ENCODE measurements at regions not wholly inside any gene's neighbourhood (a gene's known extent, or its start where the extent isn't known, plus 50 kb on each side); places are given as distances from the start of the nearest gene placed in this dataset.

DNA sequence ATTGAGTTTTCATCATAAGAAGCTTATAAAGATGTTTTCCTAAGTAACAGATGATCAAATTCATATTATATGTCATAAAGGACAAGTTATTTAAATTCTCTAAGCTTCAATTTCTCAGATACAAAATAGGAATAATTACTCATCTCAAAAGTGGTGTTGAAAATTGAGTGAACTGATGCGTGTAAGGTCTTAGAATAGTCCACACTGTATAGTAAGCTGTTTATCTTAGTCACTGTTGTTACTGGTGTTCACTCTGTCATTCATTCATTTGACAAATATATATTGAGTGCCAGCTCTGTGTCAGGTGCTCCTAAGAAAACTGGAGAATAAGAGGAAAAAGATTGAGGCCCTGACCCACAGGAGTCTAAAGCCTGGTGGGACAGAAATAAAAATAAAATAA, 186.3 kb upstream of the BRINP3 start:
- DNase-seq = no peak
- WGBS (ENCODE audit: insufficient coverage) = no CpG with 5 or more reads among the region's 1 CpG
- Histone ChIP-seq H3K9me3 (ENCODE audit: control extremely low read depth in 1 of 5, control insufficient read depth in 4 of 5, insufficient read depth in 2 of 5, low read depth in 1 of 5, low read length in 4 of 5) (peaks cover 0 to 2% (median 0%) of the 10 kb centered on the region in 5 experiments), H3K4me1 (ENCODE audit: control extremely low read depth in 1 of 4, control insufficient read depth in 4 of 4, insufficient read depth in 4 of 4, low read length in 3 of 4) (no peaks in the 10 kb centered on the region), H3K36me3 (ENCODE audit: control insufficient read depth in 4 of 4, insufficient read depth in 4 of 4, low read length in 3 of 4) (no peaks in the 10 kb centered on the region), H3K27ac (ENCODE audit: insufficient read depth in 1 of 2, low read depth in 1 of 2, low read length in 2 of 2, poor library complexity in 1 of 2, severe bottlenecking in 2 of 2) (no peak overlapping the region), H3K4me3 (ENCODE audit: control insufficient read depth in 1 of 7, extremely low read depth in 1 of 7, insufficient read depth in 4 of 7, low read depth in 2 of 7, low read length in 6 of 7) (no peak overlapping the region), H3K27me3 (replicated peaks in 2 of 5; ENCODE audit: control insufficient read depth in 4 of 5, insufficient read depth in 5 of 5, low read length in 4 of 5) (no peaks in the 10 kb centered on the region)
- POLR2A ChIA-PET = no interaction called here
- CTCF ChIA-PET = no interaction called here

GRCh38 chr1:190665045-190665444, 187.4 kb upstream of the BRINP3 start:
- CTCF ChIA-PET = no interaction called here
- DNase-seq = no peak
- Histone ChIP-seq H3K9me3 (ENCODE audit: control extremely low read depth in 1 of 5, control insufficient read depth in 4 of 5, insufficient read depth in 2 of 5, low read depth in 1 of 5, low read length in 4 of 5) (peaks cover 0 to 2% (median 0%) of the 10 kb centered on the region in 5 experiments), H3K4me1 (ENCODE audit: control extremely low read depth in 1 of 4, control insufficient read depth in 4 of 4, insufficient read depth in 4 of 4, low read length in 3 of 4) (no peaks in the 10 kb centered on the region), H3K4me3 (ENCODE audit: control insufficient read depth in 1 of 7, extremely low read depth in 1 of 7, insufficient read depth in 4 of 7, low read depth in 2 of 7, low read length in 6 of 7) (no peak overlapping the region), H3K36me3 (ENCODE audit: control insufficient read depth in 4 of 4, insufficient read depth in 4 of 4, low read length in 3 of 4) (no peaks in the 10 kb centered on the region), H3K27me3 (replicated peaks in 2 of 5; ENCODE audit: control insufficient read depth in 4 of 5, insufficient read depth in 5 of 5, low read length in 4 of 5) (no peaks in the 10 kb centered on the region), H3K27ac (ENCODE audit: insufficient read depth in 1 of 2, low read depth in 1 of 2, low read length in 2 of 2, poor library complexity in 1 of 2, severe bottlenecking in 2 of 2) (no peak overlapping the region)
- POLR2A ChIA-PET = no interaction called here

DNA sequence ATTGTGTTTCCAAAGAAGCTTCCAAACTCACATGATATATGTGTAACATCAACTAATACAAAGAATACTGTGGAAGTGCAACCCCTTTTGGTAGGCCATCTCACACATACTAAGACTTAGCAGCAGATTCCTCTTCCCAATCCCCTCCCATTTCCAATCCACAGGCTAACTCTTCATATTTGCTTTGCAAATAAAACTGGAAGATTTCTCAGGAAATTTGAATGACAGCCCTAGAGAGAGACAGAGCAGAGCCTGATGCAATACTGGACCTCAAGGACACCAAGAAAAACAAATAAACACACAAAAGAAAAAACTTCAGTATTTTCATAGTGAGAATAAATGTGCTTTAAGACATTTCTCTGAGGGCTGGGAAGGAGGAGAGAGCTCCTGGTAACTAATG, 190.2 kb upstream of the BRINP3 start:
- POLR2A ChIA-PET = no interaction called here
- H3K27ac ChIP-seq (ENCODE audit: insufficient read depth in 1 of 2, low read depth in 1 of 2, low read length in 2 of 2, poor library complexity in 1 of 2, severe bottlenecking in 2 of 2) = no peak overlapping the region
- H3K4me1 ChIP-seq (ENCODE audit: control extremely low read depth in 1 of 4, control insufficient read depth in 4 of 4, insufficient read depth in 4 of 4, low read length in 3 of 4) = no peaks in the 10 kb centered on the region
- no peak overlapping the region for H3K4me3 ChIP-seq (ENCODE audit: control insufficient read depth in 1 of 7, extremely low read depth in 1 of 7, insufficient read depth in 4 of 7, low read depth in 2 of 7, low read length in 6 of 7)
- no peak for DNase-seq
- H3K9me3 ChIP-seq (ENCODE audit: control extremely low read depth in 1 of 5, control insufficient read depth in 4 of 5, insufficient read depth in 2 of 5, low read depth in 1 of 5, low read length in 4 of 5) = no peaks in the 10 kb centered on the region
- H3K36me3 ChIP-seq (ENCODE audit: control insufficient read depth in 4 of 4, insufficient read depth in 4 of 4, low read length in 3 of 4) = no peaks in the 10 kb centered on the region
- CTCF ChIA-PET = no interaction called here
- no peaks in the 10 kb centered on the region for H3K27me3 ChIP-seq (replicated peaks in 2 of 5; ENCODE audit: control insufficient read depth in 4 of 5, insufficient read depth in 5 of 5, low read length in 4 of 5)

GRCh38 chr1:190679044-190679443, 201.4 kb upstream of the BRINP3 start:
- CTCF ChIA-PET = no interaction called here
- WGBS (ENCODE audit: insufficient coverage) = 88% methylated on average over 3 of the region's 4 CpGs
- POLR2A ChIA-PET = no interaction called here

DNA sequence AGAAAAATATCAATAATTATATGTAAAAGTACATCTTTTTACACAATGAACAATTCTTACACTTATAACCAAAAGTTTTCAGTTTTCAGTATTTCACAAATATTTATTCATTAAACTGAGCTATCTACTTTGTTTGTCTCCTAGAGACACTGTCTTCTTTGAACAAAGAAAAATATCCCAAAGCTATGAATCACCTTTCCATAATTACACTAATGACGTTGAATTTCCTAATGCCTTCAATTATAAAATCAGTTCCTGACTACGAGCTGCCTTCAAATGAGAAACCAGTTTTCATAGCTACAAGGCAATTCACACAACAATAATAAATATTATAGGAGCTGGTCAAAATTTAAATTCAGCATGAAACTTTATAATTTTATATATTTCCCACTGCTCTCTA, 201.8 kb upstream of the BRINP3 start:
- ChIA-PET CTCF (no interaction called here), POLR2A (no interaction called here)

More at GRCh38 chr1:190679044-190679443, 201.4 kb upstream of the BRINP3 start:
- H3K4me3 ChIP-seq (ENCODE audit: control insufficient read depth in 1 of 7, extremely low read depth in 1 of 7, insufficient read depth in 4 of 7, low read depth in 2 of 7, low read length in 6 of 7) = no peak overlapping the region
- no peaks in the 10 kb centered on the region for H3K4me1 ChIP-seq (ENCODE audit: control extremely low read depth in 1 of 4, control insufficient read depth in 4 of 4, insufficient read depth in 4 of 4, low read length in 3 of 4)
- H3K36me3 ChIP-seq (ENCODE audit: control insufficient read depth in 4 of 4, insufficient read depth in 4 of 4, low read length in 3 of 4) = no peaks in the 10 kb centered on the region
- peaks cover 0 to 4% (median 0%) of the 10 kb centered on the region in 5 experiments for H3K9me3 ChIP-seq (ENCODE audit: control extremely low read depth in 1 of 5, control insufficient read depth in 4 of 5, insufficient read depth in 2 of 5, low read depth in 1 of 5, low read length in 4 of 5)
- H3K27ac ChIP-seq (ENCODE audit: insufficient read depth in 1 of 2, low read depth in 1 of 2, low read length in 2 of 2, poor library complexity in 1 of 2, severe bottlenecking in 2 of 2) = no peak overlapping the region
- DNase-seq = no peak
- no peaks in the 10 kb centered on the region for H3K27me3 ChIP-seq (replicated peaks in 2 of 5; ENCODE audit: control insufficient read depth in 4 of 5, insufficient read depth in 5 of 5, low read length in 4 of 5)

GRCh38 chr1:190679983-190680382, 202.3 kb upstream of the BRINP3 start:
- 100% methylated on average over 2 of the region's 4 CpGs for WGBS (ENCODE audit: insufficient coverage)
- no peak overlapping the region for H3K4me3 ChIP-seq (ENCODE audit: control insufficient read depth in 1 of 7, extremely low read depth in 1 of 7, insufficient read depth in 4 of 7, low read depth in 2 of 7, low read length in 6 of 7)
- no peak for DNase-seq
- H3K36me3 ChIP-seq (ENCODE audit: control insufficient read depth in 4 of 4, insufficient read depth in 4 of 4, low read length in 3 of 4) = no peaks in the 10 kb centered on the region
- H3K4me1 ChIP-seq (ENCODE audit: control extremely low read depth in 1 of 4, control insufficient read depth in 4 of 4, insufficient read depth in 4 of 4, low read length in 3 of 4) = no peaks in the 10 kb centered on the region
- H3K27ac ChIP-seq (ENCODE audit: insufficient read depth in 1 of 2, low read depth in 1 of 2, low read length in 2 of 2, poor library complexity in 1 of 2, severe bottlenecking in 2 of 2) = no peak overlapping the region
- ChIA-PET CTCF (no interaction called here), POLR2A (no interaction called here)
- H3K9me3 ChIP-seq (ENCODE audit: control extremely low read depth in 1 of 5, control insufficient read depth in 4 of 5, insufficient read depth in 2 of 5, low read depth in 1 of 5, low read length in 4 of 5) = no peaks in the 10 kb centered on the region
- no peaks in the 10 kb centered on the region for H3K27me3 ChIP-seq (replicated peaks in 2 of 5; ENCODE audit: control insufficient read depth in 4 of 5, insufficient read depth in 5 of 5, low read length in 4 of 5)

More for the DNA sequence above, 201.8 kb upstream of the BRINP3 start:
- Histone ChIP-seq H3K27ac (ENCODE audit: insufficient read depth in 1 of 2, low read depth in 1 of 2, low read length in 2 of 2, poor library complexity in 1 of 2, severe bottlenecking in 2 of 2) (no peak overlapping the region), H3K36me3 (ENCODE audit: control insufficient read depth in 4 of 4, insufficient read depth in 4 of 4, low read length in 3 of 4) (no peaks in the 10 kb centered on the region), H3K4me3 (ENCODE audit: control insufficient read depth in 1 of 7, extremely low read depth in 1 of 7, insufficient read depth in 4 of 7, low read depth in 2 of 7, low read length in 6 of 7) (no peak overlapping the region), H3K9me3 (ENCODE audit: control extremely low read depth in 1 of 5, control insufficient read depth in 4 of 5, insufficient read depth in 2 of 5, low read depth in 1 of 5, low read length in 4 of 5) (peaks cover 0 to under 1% (median 0%) of the 10 kb centered on the region in 5 experiments), H3K4me1 (ENCODE audit: control extremely low read depth in 1 of 4, control insufficient read depth in 4 of 4, insufficient read depth in 4 of 4, low read length in 3 of 4) (no peaks in the 10 kb centered on the region), H3K27me3 (replicated peaks in 2 of 5; ENCODE audit: control insufficient read depth in 4 of 5, insufficient read depth in 5 of 5, low read length in 4 of 5) (no peaks in the 10 kb centered on the region)
- no CpG with 5 or more reads among the region's 2 CpGs for WGBS (ENCODE audit: insufficient coverage)
- no peak for DNase-seq

DNA sequence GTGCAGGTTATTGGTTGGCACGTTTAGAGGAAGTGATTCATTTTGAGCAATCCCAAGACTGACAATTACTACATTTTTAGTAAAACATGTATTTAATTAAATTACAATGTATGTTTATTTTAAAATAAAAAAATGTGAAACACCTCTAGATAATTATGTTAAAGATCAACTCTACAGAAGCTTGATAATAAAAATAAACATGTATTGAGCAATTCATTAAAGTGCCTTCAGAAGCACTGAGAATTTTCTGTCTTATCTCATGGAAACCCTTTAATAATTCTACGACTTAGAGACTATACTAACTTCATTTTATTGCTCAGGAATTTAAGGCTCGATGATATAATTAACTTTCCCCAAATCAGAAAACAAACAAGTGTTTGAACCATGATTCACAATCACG, 208.0 kb upstream of the BRINP3 start:
- no peaks in the 10 kb centered on the region for H3K4me1 ChIP-seq (ENCODE audit: control extremely low read depth in 1 of 4, control insufficient read depth in 4 of 4, insufficient read depth in 4 of 4, low read length in 3 of 4)
- WGBS (ENCODE audit: insufficient coverage) = 95% methylated on average over 2 of the region's 4 CpGs
- ChIA-PET POLR2A (interaction anchor here (0.6 kb wide), 1 partner anchor 238 kb away, joined by 3 read pairs; no protein-coding TSS in a partner anchor), CTCF (no interaction called here)
- H3K27ac ChIP-seq (ENCODE audit: insufficient read depth in 1 of 2, low read depth in 1 of 2, low read length in 2 of 2, poor library complexity in 1 of 2, severe bottlenecking in 2 of 2) = no peak overlapping the region
- H3K27me3 ChIP-seq (replicated peaks in 2 of 5; ENCODE audit: control insufficient read depth in 4 of 5, insufficient read depth in 5 of 5, low read length in 4 of 5) = no peaks in the 10 kb centered on the region
- H3K9me3 ChIP-seq (ENCODE audit: control extremely low read depth in 1 of 5, control insufficient read depth in 4 of 5, insufficient read depth in 2 of 5, low read depth in 1 of 5, low read length in 4 of 5) = no peaks in the 10 kb centered on the region
- DNase-seq = no peak
- no peaks in the 10 kb centered on the region for H3K36me3 ChIP-seq (ENCODE audit: control insufficient read depth in 4 of 4, insufficient read depth in 4 of 4, low read length in 3 of 4)
- no peak overlapping the region for H3K4me3 ChIP-seq (ENCODE audit: control insufficient read depth in 1 of 7, extremely low read depth in 1 of 7, insufficient read depth in 4 of 7, low read depth in 2 of 7, low read length in 6 of 7)
